HCT116 (cell line): ENCODE measurements at regions not wholly inside any gene's neighbourhood (a gene's known extent, or its start where the extent isn't known, plus 50 kb on each side); places are given as distances from the start of the nearest gene placed in this dataset.

Source experiments
- ATAC-seq: fragments of 200-7000 bp; cut with Tn5 transposase; 2 replicates; pipeline ENCODE4 v1.9.1; 2020; ENCODE audit warnings: mild to moderate bottlenecking, moderate library complexity
- BruUV-seq: library from RNA; stranded (reverse); fragments of 400-500 nt; replicated peaks from 2 replicates; lab custom pipeline; 2021; lab: Mats Ljungman, UMichigan
- CTCF ChIA-PET: fragments of 300-600 bp; sonication (Branson Sonifier 250); formaldehyde crosslinking; loops from one replicate; lab custom pipeline; 2021; ENCODE audit warnings: antibody characterized with exemption; lab: Charles Lee
- POLR2A ChIA-PET: fragments of 300-600, 350-600 bp; sonication (Branson Sonifier 250); formaldehyde crosslinking; loops from one replicate; lab custom pipeline; 2021; ENCODE audit warnings: antibody characterized with exemption; lab: Charles Lee
- RAD21 ChIA-PET, 2 experiments: fragments of 300-600 bp; sonication (Branson Sonifier 250); formaldehyde crosslinking; loops; one replicate each; lab custom pipeline; 2023; ENCODE audit warnings: low total read pairs in 2 of 2; ENCODE audit not compliant: uncharacterized antibody in 2 of 2, unreplicated experiment in 2 of 2, low non-redundant PET in 1 of 2; lab: Charles Lee
- DNase-seq: peaks from one replicate; pipeline ENCODE4 v3.0.0-alpha.2; 2010; ENCODE audit warnings: low read depth, low spot score
- H2AFZ ChIP-seq: fragments of 200-600 bp; shearing (Covaris generic), sonication (generic); 2 replicates; pipeline ENCODE4 v1.6.1; 2017; ENCODE audit warnings: low read depth, mixed run types, mixed read lengths, antibody characterized with exemption, low read length; ENCODE audit not compliant: poor library complexity, severe bottlenecking
- H3K27ac ChIP-seq: 2 replicates; pipeline ENCODE4 v1.5.1; 2012; ENCODE audit warnings: low read depth, low read length
- H3K27me3 ChIP-seq: fragments of 200-600 bp; sonication (generic); 2 replicates; pipeline ENCODE4 v1.6.1; 2016; ENCODE audit warnings: mixed run types, low read length, mixed read lengths; ENCODE audit not compliant: insufficient read depth
- H3K36me3 ChIP-seq, 2 experiments: fragments of 200-500 bp in 1 of 2; fragments of 200-600 bp in 1 of 2; sonication (Bioruptor generic) in 1 of 2; sonication (generic) in 1 of 2; 2 replicates each; pipeline versions ENCODE4 v1.5.1 to v1.6.1; 2014 to 2016; ENCODE audit warnings: low read length in 2 of 2, inconsistent platforms in 1 of 2, mixed read lengths in 1 of 2, mixed run types in 1 of 2; ENCODE audit not compliant: insufficient read depth in 2 of 2, control insufficient read depth in 1 of 2
- H3K4me1 ChIP-seq, 2 experiments: fragments of 200-600 bp in 1 of 2; sonication (generic) in 1 of 2; 2 replicates each; pipeline versions ENCODE4 v1.5.1 to v1.6.1; 2012 to 2017; ENCODE audit warnings: low read length in 2 of 2, inconsistent platforms in 1 of 2, mild to moderate bottlenecking in 1 of 2, mixed read lengths in 1 of 2, mixed run types in 1 of 2, moderate library complexity in 1 of 2; ENCODE audit not compliant: insufficient read depth in 2 of 2, control insufficient read depth in 1 of 2
- H3K4me2 ChIP-seq: fragments of 200-600 bp; sonication (generic); 2 replicates; pipeline ENCODE4 v1.6.1; 2017; ENCODE audit warnings: mixed run types, low read length, mixed read lengths
- H3K4me3 ChIP-seq, 2 experiments: fragments of 200-600 bp in 1 of 2; sonication (generic) in 1 of 2; replicated peaks in 1 of 2; 2 replicates each; pipeline ENCODE4 v1.5.1; 2011 to 2016; ENCODE audit warnings: low read length in 2 of 2, control low read depth in 1 of 2, low read depth in 1 of 2, mild to moderate bottlenecking in 1 of 2, mixed read lengths in 1 of 2, mixed run types in 1 of 2
- H3K79me2 ChIP-seq: fragments of 200-600 bp; sonication (generic); 2 replicates; pipeline ENCODE4 v1.6.1; 2017; ENCODE audit warnings: mild to moderate bottlenecking, mixed run types, low read length, moderate library complexity, mixed read lengths; ENCODE audit not compliant: insufficient read depth
- H3K9ac ChIP-seq: fragments of 200-600 bp; sonication (generic); 2 replicates; pipeline ENCODE4 v1.6.1; 2016; ENCODE audit warnings: low read length, mixed read lengths
- H3K9me2 ChIP-seq: fragments of 200-600 bp; sonication (generic), shearing (Covaris generic); 2 replicates; pipeline ENCODE4 v1.6.1; 2017; ENCODE audit warnings: mixed run types, mild to moderate bottlenecking, moderate library complexity; ENCODE audit not compliant: insufficient read depth
- H3K9me3 ChIP-seq, 2 experiments: fragments of 200-500 bp in 1 of 2; fragments of 200-600 bp in 1 of 2; sonication (Bioruptor generic) in 1 of 2; sonication (generic) in 1 of 2; 2 replicates each; pipeline ENCODE4 v1.6.1; 2014 to 2017; ENCODE audit warnings: low read length in 2 of 2, mixed read lengths in 2 of 2, inconsistent platforms in 1 of 2, low read depth in 1 of 2, mild to moderate bottlenecking in 1 of 2, mixed run types in 1 of 2, moderate library complexity in 1 of 2; ENCODE audit not compliant: control insufficient read depth in 1 of 2, insufficient read depth in 1 of 2
- H4K20me1 ChIP-seq: fragments of 200-600 bp; sonication (generic), shearing (Covaris generic); 2 replicates; pipeline ENCODE4 v1.6.1; 2017; ENCODE audit warnings: mixed run types, mild to moderate bottlenecking, moderate library complexity; ENCODE audit not compliant: insufficient read depth
- EZH2 ChIP-seq: fragments of 200-600 bp; sonication (generic); IDR thresholded peaks from 2 replicates; pipeline ENCODE4 v1.6.1; 2017; ENCODE audit warnings: antibody characterized with exemption, mixed run types
- EZH2phosphoT487 ChIP-seq: fragments of 200-600 bp; IDR thresholded peaks from 2 replicates; pipeline ENCODE4 v1.6.1; 2018; ENCODE audit warnings: antibody characterized with exemption, borderline replicate concordance
- JUND ChIP-seq: IDR thresholded peaks from 2 replicates; pipeline ENCODE4 v1.6.1; 2012
- SIN3A ChIP-seq: IDR thresholded peaks from 2 replicates; pipeline ENCODE4 v1.6.1; 2012; ENCODE audit warnings: low read depth
- ZBTB33 ChIP-seq: IDR thresholded peaks from 2 replicates; pipeline ENCODE4 v1.6.1; 2011; ENCODE audit warnings: mild to moderate bottlenecking, low read length, moderate library complexity; ENCODE audit not compliant: insufficient replicate concordance; ENCODE audit errors: extremely low read depth
- ZFX ChIP-seq: fragments of 450-650 bp; IDR thresholded peaks from 2 replicates; pipeline ENCODE4 v1.6.1; 2017
- intact Hi-C: fragments of 100-400 bp; cut with micrococcal nuclease; formaldehyde crosslinking; loops from 2 replicates; pipeline ENCODE4 v1.10.0; 2022
- TF ChIP-seq, protein P1 (sequence below): IDR thresholded peaks from 2 replicates; pipeline ENCODE4 v1.6.1; 2012; ENCODE audit warnings: low read depth

GRCh38 chr1:48115835-48116234 is 106.7 kb upstream of the SLC5A9 start:
- POLR2A ChIA-PET = no interaction called here
- no peak for TF ChIP-seq ZBTB33
- no peak for TF ChIP-seq EZH2
- TF ChIP-seq ZFX = no peak
- no peak for TF ChIP-seq JUND
- no peak for TF ChIP-seq EZH2phosphoT487
- TF ChIP-seq, protein P1, sequence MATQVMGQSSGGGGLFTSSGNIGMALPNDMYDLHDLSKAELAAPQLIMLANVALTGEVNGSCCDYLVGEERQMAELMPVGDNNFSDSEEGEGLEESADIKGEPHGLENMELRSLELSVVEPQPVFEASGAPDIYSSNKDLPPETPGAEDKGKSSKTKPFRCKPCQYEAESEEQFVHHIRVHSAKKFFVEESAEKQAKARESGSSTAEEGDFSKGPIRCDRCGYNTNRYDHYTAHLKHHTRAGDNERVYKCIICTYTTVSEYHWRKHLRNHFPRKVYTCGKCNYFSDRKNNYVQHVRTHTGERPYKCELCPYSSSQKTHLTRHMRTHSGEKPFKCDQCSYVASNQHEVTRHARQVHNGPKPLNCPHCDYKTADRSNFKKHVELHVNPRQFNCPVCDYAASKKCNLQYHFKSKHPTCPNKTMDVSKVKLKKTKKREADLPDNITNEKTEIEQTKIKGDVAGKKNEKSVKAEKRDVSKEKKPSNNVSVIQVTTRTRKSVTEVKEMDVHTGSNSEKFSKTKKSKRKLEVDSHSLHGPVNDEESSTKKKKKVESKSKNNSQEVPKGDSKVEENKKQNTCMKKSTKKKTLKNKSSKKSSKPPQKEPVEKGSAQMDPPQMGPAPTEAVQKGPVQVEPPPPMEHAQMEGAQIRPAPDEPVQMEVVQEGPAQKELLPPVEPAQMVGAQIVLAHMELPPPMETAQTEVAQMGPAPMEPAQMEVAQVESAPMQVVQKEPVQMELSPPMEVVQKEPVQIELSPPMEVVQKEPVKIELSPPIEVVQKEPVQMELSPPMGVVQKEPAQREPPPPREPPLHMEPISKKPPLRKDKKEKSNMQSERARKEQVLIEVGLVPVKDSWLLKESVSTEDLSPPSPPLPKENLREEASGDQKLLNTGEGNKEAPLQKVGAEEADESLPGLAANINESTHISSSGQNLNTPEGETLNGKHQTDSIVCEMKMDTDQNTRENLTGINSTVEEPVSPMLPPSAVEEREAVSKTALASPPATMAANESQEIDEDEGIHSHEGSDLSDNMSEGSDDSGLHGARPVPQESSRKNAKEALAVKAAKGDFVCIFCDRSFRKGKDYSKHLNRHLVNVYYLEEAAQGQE = no peak
- TF ChIP-seq SIN3A = no peak
- Histone ChIP-seq H2AFZ (no peak overlapping the region), H3K4me2 (no peak overlapping the region), H3K27ac (no peak overlapping the region), H3K4me1 (no peaks in the 10 kb centered on the region), H3K79me2 (no peaks in the 10 kb centered on the region), H3K9me3 (no peaks in the 10 kb centered on the region), H3K4me3 (no peak overlapping the region), H3K36me3 (no peaks in the 10 kb centered on the region), H3K9ac (no peak overlapping the region), H4K20me1 (no peaks in the 10 kb centered on the region), H3K27me3 (peaks cover 41% of the 10 kb centered on the region), H3K9me2 (no peaks in the 10 kb centered on the region)
- intact Hi-C loops = no loop called here
- BruUV-seq = no TSS peak
- DNase-seq (no peak), ATAC-seq (no peak)
- RAD21 ChIA-PET = no interaction called here
- CTCF ChIA-PET = no interaction called here
